SK-N-SH treated with all-trans-retinoic acid at 6 μM for 48 hours (cell line): ENCODE measurements at regions not wholly inside any gene's neighbourhood (a gene's known extent, or its start where the extent isn't known, plus 50 kb on each side); places are given as distances from the start of the nearest gene placed in this dataset.

Source experiments
- CSRNP3 ChIP-seq: fragments of 250-450 bp; sonication (Bioruptor Pico); IDR thresholded peaks from 2 replicates; pipeline ENCODE4 v1.5.1; 2021; ENCODE audit warnings: mild to moderate bottlenecking, moderate library complexity
- PPARA ChIP-seq: fragments of 250-450 bp; sonication (Bioruptor Pico); IDR thresholded peaks from 2 replicates; pipeline ENCODE4 v1.5.0; 2020; ENCODE audit warnings: mild to moderate bottlenecking, borderline replicate concordance
- TSHZ2 ChIP-seq: fragments of 250-450 bp; sonication (Bioruptor Pico); IDR thresholded peaks from 2 replicates; pipeline ENCODE4 v1.5.0; 2020; ENCODE audit warnings: mild to moderate bottlenecking, moderate library complexity

- TF ChIP-seq PPARA (CRISPR knock-in tag) (no peak), CSRNP3 (CRISPR knock-in tag) (no peak), TSHZ2 (CRISPR knock-in tag) (no peak)
Measured at GRCh38 chr1:215471463-215471862, 95.6 kb upstream of the KCTD3 start.
